Tongue (tissue), 1 donor: ENCODE measurements at regions not wholly inside any gene's neighbourhood (a gene's known extent, or its start where the extent isn't known, plus 50 kb on each side); places are given as distances from the start of the nearest gene placed in this dataset.
"Not testable (repeated sequence)": the region's sequence is repeated elsewhere in the genome, so short reads cannot be mapped to it uniquely, and the experiment has no call there.

ENCODE experiments used
- DNase-seq: peaks from one replicate; pipeline ENCODE4 v3.0.0-alpha.2; 2015

DNA sequence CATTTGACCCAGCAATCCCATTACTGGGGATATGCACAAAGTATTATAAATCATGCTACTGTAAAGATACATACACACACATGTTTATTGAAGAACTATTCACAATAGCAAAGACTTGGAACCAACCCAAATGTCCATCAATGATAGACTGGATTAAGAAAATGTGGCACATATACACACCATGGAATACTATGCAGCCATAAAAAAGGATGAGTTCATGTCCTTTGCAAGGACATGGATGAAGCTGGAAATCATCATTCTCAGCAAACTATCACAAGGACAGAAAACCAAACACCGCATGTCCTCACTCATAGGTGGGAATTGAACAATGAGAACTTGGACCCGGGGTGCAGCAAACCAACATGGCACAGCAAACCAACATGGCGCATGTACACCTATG is 215.5 kb upstream of the DUSP10 start:
- DNase-seq, result not testable (repeated sequence)

DNA sequence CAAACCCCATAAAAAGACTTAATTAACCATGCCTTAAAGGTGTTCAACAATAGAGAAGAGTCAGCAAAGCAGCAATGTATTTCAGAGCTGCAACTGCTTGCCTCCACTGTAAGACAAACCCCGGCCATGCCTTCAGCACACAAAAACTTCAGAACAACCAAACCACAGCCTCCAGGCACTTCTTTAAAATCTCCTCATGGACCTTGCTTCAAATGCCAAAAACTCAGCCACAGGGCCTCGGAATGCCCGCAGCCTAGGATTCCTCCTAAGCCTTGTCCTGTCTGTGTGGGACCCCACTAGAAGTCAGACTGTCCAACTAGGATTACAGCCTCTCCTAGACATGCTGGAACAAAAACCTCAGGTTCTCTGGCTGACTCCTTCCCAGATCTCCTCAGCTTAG is 208.1 kb upstream of the DUSP10 start:
- DNase-seq, result no peak

DNA sequence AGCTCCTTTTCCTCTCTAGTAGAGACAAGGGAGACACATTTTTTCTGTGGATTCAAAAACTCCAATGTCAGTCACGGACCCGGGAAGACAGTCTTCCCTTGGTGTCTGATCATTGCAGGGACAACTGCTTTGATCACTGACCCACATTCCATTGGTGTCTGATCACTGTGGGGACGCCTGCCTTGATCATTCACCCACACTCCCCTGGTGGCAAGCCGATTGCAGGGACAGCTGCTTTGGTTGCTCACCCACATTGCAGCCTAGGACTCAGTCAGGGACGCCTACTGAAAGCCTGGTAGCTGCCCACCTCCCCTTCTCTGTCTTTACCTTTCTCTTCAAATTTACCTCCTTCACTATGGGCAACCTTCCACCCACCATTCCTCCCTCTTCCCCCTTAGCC is 206.6 kb upstream of the DUSP10 start:
- DNase-seq, result no peak

DNA sequence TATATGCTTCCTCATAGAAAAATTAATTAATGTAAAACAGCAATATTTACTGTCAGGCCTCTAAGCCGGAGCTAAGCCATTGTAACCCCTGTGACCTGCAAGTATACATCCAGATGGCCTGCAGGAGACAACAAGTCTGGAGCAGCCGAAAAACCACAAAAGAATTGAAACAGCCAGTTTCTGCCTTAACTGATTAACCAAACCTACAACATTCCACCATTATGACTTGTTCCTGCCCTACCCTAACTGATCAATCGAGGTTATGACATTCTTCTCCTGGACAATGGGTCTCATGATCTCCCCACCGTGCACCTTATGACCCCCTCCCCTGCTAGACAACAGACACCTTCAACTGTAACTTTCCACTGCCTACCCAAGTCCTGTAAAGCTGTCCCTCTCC is 205.8 kb upstream of the DUSP10 start:
- DNase-seq, result no peak

DNA sequence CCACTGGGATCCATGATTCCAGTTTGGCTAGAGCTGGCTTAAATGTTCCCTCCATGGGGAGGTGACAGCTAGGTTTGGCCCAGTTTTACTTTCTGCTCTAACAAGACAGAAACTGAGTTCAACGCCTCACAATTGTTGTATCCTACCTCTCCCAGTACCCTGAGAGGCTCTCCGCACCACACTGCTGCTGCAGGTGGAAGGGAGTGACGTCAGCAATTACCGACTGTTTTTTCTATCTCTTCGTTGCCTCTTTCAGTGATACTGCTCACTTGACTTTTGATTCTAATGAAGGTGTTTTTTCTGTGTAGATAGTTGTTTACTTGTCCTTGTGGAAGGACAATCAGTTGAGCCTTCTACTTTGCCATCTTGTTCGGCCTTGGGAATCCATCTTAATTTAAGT is 204.9 kb upstream of the DUSP10 start:
- DNase-seq, result no peak

DNA sequence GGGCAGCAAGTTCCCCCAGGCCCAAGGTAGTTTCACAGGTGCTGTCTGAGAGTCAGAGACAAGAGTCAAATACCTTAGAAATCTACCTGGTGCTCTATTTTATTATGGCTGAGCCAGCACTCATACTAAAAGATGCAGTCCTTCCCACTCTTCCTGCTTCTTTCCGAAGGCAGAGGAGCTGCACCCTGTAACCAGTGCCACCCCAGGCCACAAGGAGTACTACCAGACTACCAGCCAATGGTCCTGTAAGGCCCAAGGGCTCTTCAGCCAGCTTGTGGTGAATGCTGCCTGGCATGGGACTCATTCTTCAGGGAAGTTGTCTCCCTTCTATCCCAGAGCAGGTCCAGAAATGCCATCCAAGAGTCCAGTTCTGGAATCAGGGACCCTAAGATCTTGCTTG is 203.8 kb upstream of the DUSP10 start:
- DNase-seq, result no peak

DNA sequence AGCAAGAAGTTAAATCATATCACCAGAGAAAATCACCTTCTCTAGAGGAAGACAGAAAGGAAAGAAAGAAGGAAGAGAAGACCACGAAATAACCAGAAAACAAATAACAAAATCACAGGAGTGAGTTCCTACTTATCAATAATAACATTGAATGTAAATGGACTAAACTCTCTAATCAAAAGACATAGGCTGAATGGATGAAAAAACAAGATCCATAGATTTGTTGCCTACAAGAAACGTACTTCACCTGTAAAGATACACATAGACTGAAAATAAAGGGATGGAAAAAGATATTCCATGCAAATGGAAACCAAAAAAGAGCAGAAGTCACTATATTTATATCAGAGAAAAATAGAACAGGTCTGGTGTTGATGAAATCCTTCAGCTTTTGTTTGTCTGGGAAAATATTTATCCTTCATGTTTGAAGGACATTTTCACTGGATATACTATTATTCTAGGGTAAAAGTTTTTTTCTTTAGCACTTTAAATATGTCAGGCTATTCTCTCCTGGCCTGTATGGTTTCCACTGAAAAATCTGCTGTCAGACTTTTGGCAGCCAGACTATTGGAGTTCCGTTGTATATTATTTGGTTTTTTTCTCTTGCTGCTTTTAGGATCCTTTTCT is 202.5 kb upstream of the DUSP10 start:
- DNase-seq, result no peak

DNA sequence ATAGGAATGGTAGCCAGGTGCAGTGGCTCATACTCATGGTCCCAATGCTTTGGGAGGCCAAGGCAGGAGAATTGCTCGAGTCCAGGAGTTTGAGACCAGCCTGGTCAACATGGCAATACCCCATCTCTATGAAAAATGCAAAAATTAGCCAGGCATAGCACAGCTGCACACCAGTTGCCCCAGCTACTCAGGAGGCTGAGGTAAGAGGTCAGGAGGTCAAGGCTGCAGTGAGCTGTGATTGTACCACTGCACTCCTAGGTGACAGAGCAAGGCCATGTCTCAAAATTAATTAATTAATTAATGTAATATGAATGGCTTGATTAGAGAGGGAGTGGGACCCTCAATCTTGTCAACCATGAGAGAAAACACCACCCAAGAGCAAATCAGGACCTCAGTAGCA is 198.7 kb upstream of the DUSP10 start:
- DNase-seq, result no peak

DNA sequence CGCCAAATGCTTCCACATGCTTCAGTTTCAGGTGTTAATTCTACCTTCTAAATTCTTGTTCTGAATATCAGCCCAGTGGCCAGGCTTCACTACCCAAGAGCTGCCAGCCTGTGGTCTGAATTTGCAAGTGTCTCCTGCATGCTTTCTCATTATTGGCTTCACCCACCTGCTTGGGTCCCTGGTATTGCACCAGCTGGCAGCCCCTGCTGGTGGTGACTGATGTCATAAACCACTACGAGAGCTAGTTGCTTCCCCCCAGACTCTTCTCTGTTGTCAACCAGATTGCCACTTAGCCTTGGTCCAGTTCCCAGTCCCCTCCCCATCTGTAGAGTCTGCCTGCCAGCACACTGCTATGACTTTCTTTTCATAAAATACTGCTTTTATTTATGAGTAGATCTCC is 197.7 kb upstream of the DUSP10 start:
- peak; percentile 72 for DNase-seq

DNA sequence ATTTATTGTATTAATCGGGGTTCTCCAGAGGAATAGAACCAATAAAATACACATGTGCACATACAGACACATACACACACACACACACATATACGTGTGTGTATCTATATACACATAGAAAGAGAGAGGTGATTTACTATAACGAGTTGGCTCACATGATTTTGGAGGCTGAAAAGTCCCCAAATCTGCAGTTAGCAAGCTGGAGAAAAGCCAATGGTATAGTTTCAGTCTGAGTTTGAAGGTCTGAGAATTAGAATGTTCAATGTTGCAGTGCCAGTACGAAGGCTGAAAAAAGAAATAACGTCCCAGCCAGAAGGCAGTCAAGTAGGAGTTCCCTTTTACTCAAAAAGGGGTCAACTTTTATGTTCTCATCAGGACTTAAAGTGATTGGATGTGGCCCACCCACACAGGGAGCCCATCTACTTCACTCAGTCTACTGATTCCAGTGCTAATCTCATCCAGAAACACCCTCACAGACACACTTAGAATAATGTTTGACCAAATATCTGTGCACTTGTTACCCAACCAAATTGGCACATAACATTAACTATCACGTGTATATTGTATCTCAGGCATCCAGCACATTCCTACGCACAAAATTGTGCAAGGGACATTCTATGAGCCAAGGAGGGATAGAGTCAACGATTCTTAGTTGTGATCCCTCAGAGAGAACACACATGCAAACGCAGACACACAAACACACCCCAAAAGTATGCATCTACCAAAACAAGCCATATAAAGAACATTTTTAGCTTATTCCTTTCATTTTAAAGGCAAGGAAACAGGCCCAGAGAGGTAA is 195.5 kb upstream of the DUSP10 start:
- DNase-seq, result no peak

DNA sequence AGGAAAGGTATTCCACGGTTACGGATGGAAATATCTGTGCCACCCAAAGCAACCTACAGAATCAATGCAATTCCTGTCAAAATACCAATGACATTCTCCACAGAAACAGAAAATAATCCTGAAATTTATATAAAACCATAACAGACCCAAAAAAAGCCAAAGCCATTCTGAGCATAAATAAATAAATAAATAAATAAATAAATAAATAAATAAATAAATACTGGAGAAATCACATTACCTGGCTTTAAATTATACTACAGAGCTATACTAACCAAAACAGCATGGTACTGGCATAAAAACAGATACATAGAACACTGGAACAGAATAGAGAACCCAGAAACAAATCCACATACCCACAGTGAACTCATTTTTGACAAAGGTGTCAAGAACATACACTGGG is 191.9 kb upstream of the DUSP10 start:
- DNase-seq, result no peak

DNA sequence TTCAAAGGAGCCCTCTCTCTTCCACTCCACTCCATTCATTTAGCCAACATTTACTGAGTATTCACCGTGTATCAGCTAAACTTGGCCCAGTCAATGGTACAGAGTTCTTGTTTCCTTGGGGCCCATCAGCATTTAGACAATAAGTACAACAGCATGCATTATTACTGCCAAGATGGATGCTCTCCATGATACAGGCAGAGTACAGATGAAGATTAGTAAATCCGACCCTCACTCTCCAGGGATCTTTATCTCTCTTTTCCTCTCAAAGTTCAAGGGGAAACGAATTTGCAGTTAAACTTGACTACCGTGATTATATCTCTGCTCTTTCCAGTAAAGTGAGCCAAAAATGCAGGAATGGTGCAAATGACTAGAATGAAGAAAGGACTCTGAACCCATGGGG is 184.6 kb upstream of the DUSP10 start:
- DNase-seq, result peak; percentile 5

DNA sequence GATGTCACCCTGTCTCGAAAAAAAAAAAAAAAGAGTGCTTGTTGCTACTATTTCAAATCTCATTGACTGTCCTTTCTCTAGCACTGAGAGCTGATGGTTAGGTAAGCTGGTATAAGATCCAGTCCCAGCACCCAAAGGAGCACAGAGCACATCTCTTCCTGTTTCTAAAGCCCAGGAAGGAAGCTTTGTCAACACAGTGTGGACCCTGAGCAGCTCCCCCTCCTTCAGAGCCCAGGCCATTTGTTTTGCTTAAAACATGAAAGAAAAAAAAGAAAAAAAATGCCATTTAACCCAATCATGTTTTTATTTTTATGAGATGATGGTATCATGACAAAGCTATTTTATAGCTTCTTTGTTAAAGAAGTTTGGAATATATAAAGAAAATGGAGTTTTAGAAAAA is 184.1 kb upstream of the DUSP10 start:
- DNase-seq, result no peak

DNA sequence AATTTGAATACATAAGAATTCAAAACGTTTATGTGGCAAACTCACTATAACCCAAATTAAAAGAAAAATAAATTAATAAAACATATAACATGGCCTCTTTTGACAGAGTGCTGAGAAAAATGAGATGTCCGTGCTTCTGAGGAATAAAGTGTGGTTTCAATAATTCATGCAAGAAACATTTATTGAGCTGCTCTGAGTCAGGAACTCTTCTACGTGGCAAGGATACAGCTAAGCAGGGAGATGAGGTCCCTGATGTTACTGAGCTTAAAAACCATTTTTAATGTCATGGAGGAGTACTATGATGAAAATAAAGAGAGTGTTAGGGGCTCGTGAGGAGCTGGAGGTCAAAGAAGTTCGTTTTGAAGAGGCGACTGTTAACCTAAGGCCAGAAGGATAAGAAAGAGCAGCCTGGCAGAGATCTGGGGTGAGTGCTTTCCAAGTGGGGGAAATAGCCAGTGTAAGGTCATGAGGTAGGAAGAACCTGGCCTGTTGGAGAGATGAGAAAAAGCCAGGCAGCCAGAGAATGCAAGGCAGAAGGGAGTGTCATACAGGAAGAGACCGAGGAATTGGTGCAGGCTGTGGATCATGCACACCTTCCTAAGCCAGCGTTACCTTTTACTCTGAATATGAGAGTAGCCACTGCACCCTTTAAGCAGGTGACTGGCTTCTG is 182.2 kb upstream of the DUSP10 start:
- no peak for DNase-seq

DNA sequence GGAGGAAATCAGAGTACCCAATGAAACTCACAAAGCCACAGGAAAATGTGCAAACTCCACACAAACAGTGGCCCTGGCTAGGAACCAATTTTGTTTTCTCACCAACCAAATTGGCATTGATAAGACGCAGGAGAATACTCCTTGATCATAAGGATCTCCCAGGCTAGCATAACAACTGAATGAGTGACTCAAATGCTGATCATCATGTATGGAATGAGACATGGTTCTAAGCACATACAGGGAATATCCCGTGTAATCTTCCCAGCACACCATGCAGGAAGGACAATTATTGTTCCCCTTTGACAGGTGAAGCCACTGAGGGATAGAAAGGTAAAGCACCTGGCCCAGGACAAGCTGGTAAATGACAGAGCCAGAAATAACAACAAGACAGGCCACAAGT is 180.0 kb upstream of the DUSP10 start:
- no peak for DNase-seq

DNA sequence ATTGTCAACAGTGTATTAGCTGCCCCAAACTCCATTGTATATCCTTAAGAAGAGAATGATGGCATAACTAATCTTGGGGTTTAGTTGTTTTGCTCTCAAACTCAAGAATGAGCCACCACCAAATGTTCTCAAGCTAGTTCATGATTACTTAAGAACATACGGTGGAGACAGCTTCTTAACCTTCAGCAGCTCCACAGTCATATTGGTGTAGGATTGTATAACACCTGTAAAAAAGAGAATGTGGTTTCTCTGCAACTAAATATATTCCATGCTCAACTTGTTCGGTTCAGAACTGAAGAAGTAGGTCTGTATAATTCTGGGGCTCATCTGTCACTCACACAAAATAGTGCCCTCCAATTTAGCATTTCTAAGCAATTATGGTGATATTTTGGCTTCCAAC is 177.9 kb upstream of the DUSP10 start:
- DNase-seq, result no peak

DNA sequence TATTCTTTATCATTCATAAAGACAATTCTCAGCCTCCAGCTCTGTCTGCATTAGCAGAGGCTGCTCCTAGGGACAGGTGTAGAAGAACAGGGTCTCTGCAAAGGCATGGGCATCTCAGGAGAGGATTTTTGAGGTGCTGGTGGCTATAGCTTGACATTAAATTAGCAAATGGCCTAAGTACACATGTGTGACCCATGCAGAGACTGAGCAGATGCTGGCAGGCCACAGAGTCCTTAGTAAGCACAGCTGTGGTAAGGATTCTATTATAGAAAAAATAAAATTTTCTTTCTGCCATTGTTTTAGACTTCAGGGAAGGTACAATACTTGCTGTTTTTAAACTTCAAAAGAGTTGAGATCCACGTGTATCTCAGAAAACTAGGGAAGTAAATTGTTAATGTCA is 177.5 kb upstream of the DUSP10 start:
- DNase-seq, result no peak

DNA sequence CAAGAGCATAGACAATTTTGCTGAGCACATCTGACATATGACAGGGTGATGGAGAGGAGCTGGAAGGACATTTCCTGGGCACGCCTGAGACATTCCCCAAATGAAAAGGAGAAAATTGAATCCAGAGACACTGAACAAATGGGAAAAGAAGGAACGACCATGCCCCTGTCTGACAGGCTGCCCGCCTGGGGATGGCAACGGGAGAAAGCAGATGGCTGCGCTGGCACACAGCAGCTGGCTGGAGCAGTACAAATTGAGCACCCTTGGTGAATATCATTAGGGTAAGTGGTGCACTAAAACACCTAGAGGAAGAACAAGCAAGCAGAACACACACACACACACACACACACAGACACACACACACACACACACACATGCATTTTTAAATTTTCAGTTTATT is 174.3 kb upstream of the DUSP10 start:
- no peak for DNase-seq

DNA sequence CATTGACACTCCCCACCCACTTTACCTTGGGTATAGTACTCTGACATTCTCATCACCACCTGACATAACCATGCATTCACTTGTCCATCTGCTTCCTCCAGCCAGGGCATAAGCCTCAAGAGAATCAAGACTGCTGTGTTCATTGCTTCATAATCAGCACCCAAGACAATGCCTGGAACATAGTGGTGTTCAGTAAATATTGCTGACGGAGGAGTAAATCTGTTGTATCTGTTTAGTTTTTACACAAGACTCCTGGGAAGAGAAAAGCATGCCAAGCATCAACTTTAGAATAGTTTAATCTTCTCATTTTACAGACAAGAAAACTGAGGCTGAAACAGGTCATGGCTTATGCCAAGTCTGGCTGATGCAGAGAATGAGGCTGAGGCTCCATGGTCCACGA is 173.9 kb upstream of the DUSP10 start:
- DNase-seq, result no peak

DNA sequence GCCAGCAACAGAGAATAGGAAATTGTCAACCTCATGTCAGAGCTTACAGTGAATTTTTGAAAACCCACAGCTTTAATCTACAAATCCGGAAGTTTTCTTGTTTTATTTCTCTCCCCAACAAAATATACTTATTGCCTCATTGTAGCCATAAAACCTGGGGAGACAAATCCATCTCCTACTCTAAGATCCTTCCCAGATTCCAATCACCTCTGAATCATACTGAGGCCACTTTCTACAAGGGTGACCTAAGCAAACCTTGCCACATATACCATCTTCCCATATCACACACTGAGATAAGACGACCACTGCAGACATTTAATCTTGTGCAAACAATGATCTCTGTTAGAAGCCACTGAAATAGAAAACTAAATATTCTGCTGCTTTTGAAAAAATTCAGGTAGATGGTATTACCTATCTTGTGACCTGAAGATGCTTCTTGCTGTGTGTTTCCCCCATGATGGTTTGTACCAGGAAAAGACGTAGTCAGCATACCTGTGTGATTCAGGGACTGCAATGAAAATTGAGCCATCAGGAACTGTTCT is 171.5 kb upstream of the DUSP10 start:
- DNase-seq, result no peak

DNA sequence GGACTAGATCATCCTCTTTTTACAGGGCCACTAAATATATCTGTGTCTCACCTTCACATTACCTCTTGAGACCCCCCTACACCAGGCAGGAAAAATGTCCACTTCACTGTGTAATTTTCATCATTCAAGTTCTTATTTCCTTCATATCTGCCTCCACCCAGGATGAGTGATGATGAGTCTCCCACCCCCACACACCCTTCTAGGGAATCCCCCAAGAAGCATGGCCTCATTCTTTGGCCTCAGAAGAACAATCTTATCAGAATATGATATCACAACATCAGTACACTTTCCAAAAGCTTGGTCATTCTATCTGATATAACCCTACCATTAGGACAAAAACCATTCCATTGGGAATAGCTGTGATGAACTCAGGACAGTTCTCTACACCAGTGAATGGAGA is 170.3 kb upstream of the DUSP10 start:
- DNase-seq, result no peak

DNA sequence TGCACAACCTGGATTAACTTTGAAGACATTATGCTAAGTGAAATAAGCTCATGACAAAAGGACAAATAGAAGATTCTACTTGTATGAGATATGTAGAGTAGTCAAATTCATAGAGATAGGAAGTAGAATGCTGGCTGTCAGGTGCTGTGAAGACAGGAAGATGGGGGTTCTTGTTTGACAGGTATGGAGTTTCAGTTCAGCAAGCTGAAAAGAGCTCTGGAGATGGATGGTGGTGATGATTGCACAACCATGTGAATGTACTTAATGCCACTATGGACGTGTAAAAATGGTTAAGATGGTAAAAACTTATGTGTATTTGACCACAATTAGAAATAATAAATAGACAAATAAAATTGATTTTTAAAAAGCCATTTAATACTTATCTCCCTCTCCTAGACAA is 169.8 kb upstream of the DUSP10 start:
- no peak for DNase-seq

DNA sequence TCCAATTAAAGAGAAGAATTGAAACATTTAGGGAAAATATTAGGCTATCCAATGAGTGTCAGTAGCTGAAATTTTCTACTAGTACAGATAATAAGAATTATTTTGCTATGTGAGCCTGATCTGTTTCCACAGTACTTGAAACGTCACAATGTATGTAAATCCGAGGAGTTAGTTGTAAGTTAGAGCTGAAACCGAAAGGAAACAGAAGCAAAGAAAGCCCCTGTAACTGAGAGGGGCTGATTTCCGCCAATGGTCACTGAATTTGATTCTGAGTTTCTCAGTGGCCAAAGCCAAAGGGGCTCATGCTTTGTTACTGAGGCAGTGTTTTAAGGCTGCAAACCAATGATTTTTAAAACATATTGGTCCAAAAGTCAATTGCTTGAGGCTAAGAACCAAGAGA is 168.3 kb upstream of the DUSP10 start:
- DNase-seq, result no peak

DNA sequence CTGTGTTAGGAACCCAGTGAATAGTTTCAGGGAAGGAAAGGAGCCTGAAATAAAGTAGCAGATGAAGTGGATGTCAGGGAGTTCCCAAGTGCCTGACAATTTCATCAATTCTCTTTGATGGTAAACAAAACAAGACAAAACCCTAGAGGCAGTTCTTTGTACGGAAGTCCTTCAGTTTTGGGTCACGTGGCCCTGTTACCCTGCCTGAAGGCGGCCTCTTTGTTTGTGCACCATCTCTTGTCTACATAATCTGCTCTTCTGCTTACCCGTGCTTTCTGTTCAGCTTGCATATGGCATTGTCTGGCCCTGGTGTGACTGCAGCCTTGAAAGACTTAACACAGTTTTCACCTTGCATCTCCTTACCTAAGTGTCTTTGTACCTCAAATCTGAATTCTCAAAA is 166.7 kb upstream of the DUSP10 start:
- DNase-seq, result no peak
